ENCODE measurements at regions not wholly inside any gene's neighbourhood (a gene's known extent, or its start where the extent isn't known, plus 50 kb on each side); places are given as distances from the start of the nearest gene placed in this dataset.
A peak's percentile ranks its signal among the peaks of the same experiment; 100 is the strongest.

DNA sequence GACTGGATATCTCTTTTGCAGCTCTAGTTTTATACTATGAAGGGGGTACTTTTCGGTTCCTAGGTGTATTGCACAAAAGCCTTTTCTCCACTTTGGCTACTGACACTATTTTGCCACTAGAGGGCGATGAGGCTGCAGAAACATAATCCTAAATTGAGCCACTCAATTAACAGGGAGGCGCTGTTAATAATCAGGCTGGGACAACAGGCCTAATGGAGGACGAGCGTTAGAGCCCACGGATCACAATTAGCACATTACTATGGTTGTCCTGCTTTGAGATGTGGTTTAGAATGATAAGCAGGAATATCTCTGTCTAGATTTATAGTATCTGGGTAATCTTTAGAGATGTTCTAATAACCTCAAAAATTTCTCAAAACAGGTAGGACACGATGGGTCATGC, 62.2 kb upstream of the PMAIP1 start:
- intact Hi-C loops (cut with micrococcal nuclease): loop anchor here (1.0 to 5.0 kb wide), 4 partner anchors 62 to 157 kb away; partner anchors contain the start of gene PMAIP1
- WGBS (ENCODE audit: insufficient coverage): 40% methylated on average over 3 of the region's 7 CpGs
- H4K20me1 ChIP-seq (ENCODE audit: control insufficient read depth, insufficient read depth, low read length, poor library complexity, severe bottlenecking): no peaks in the 10 kb centered on the region
- H3K4me3 ChIP-seq (ENCODE audit: control extremely low read depth in 1 of 5, extremely low read depth in 1 of 5, insufficient read depth in 1 of 5, low read depth in 2 of 5, low read length in 4 of 5): no peak overlapping the region
- H3K79me2 ChIP-seq (ENCODE audit: control insufficient read depth, insufficient read depth, low read length): no peaks in the 10 kb centered on the region
- Mint-ChIP-seq H3K27ac (no peak overlapping the region), H3K9me3 (ENCODE audit: insufficient read depth) (no peaks in the 10 kb centered on the region), H3K27me3 (no peaks in the 10 kb centered on the region), H3K4me3 (no peak overlapping the region), H3K4me1 (peaks cover 24% of the 10 kb centered on the region)
- peak overlapping the region; percentile 37 for H2AFZ ChIP-seq (ENCODE audit: insufficient read depth, low read depth, low read length, poor library complexity, severe bottlenecking)
- TF ChIP-seq EZH2 (IDR thresholded peaks at IDR 0.05; ENCODE audit: borderline replicate concordance, insufficient read depth, low read depth, low read length, poor library complexity, severe bottlenecking): no peak
- TF ChIP-seq, protein P1, sequence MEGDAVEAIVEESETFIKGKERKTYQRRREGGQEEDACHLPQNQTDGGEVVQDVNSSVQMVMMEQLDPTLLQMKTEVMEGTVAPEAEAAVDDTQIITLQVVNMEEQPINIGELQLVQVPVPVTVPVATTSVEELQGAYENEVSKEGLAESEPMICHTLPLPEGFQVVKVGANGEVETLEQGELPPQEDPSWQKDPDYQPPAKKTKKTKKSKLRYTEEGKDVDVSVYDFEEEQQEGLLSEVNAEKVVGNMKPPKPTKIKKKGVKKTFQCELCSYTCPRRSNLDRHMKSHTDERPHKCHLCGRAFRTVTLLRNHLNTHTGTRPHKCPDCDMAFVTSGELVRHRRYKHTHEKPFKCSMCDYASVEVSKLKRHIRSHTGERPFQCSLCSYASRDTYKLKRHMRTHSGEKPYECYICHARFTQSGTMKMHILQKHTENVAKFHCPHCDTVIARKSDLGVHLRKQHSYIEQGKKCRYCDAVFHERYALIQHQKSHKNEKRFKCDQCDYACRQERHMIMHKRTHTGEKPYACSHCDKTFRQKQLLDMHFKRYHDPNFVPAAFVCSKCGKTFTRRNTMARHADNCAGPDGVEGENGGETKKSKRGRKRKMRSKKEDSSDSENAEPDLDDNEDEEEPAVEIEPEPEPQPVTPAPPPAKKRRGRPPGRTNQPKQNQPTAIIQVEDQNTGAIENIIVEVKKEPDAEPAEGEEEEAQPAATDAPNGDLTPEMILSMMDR (IDR thresholded peaks at IDR 0.05): peak; percentile 93
- POLR2A ChIA-PET: no interaction called here
- peak; percentile 72 for ATAC-seq (ENCODE audit: low read depth)
- peak overlapping the region; percentile 20 for H3K4me2 ChIP-seq (replicated peaks; ENCODE audit: low read depth, low read length, poor library complexity, severe bottlenecking)
- H3K27ac ChIP-seq (ENCODE audit: low read length in 2 of 2): no peak overlapping the region
- CTCF ChIA-PET: interaction anchor here (0.7 to 7.9 kb wide), 17 partner anchors 9 to 166 kb away, joined by 3 to 81 read pairs (median 5); partner anchors contain the start of gene PMAIP1
- H3K9ac ChIP-seq (ENCODE audit: low read length): no peak overlapping the region
- H3K36me3 ChIP-seq (replicated peaks in 1 of 2; ENCODE audit: control extremely low read depth in 1 of 2, control insufficient read depth in 1 of 2, extremely low read depth in 1 of 2, insufficient read depth in 2 of 2, low read length in 1 of 2): no peaks in the 10 kb centered on the region
- H3K27me3 ChIP-seq (replicated peaks in 1 of 4; ENCODE audit: control extremely low read depth in 1 of 4, control insufficient read depth in 3 of 4, insufficient read depth in 4 of 4, low read length in 3 of 4): no peaks in the 10 kb centered on the region
- peak; percentile 81 for DNase-seq
- H3K4me1 ChIP-seq (ENCODE audit: control insufficient read depth in 2 of 2, insufficient read depth in 2 of 2, low read length in 2 of 2): peaks cover 5 to 19% of the 10 kb centered on the region in 2 donors
- H3K9me3 ChIP-seq (ENCODE audit: control extremely low read depth in 1 of 3, control insufficient read depth in 2 of 3, insufficient read depth in 1 of 3, low read length in 2 of 3): no peaks in the 10 kb centered on the region

DNA sequence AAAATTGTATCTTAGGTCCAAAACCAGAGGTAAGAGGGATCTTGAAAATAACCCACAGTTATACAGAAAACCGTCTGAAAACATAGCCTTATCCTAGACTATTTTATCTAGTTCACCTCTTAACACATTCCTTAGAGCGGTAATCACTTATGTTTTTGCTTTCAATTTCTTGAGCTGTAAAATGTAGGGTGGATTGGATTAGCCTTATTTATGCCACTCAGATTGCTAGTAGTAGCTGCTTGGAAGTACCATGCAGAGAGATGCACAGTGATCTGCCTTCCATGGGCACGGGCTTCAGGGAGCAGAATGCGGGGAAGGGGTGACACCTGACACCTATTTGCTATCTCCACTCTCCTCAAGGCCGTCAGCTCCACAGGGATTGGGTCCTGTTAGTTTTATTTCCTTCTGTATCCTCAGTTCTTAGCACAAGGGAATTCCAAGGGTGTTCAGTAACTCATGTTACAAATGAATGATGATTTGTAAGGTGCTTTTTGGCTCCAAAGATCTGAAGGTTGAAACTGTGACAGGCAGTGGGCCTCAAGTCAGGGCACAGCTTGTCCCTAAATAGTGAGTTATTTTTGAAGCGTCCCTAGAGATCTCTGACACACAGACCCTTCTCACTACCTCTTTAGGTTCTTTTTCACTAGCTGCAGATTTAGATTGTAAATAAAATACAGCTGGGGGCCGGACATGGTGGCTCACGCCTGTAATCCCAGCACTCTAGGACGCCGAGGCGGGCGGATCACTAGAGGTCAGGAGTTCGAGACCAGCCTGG, 64.0 kb upstream of the PMAIP1 start:
- Histone ChIP-seq H3K9me3 (ENCODE audit: control extremely low read depth in 1 of 3, control insufficient read depth in 2 of 3, insufficient read depth in 1 of 3, low read length in 2 of 3) (no peaks in the 10 kb centered on the region), H3K9ac (ENCODE audit: low read length) (no peak overlapping the region), H3K27ac (ENCODE audit: low read length in 2 of 2) (peak overlapping the region in 1 of 2 donors; percentile 44), H3K27me3 (replicated peaks in 1 of 4; ENCODE audit: control extremely low read depth in 1 of 4, control insufficient read depth in 3 of 4, insufficient read depth in 4 of 4, low read length in 3 of 4) (no peaks in the 10 kb centered on the region), H3K36me3 (replicated peaks in 1 of 2; ENCODE audit: control extremely low read depth in 1 of 2, control insufficient read depth in 1 of 2, extremely low read depth in 1 of 2, insufficient read depth in 2 of 2, low read length in 1 of 2) (no peaks in the 10 kb centered on the region), H2AFZ (ENCODE audit: insufficient read depth, low read depth, low read length, poor library complexity, severe bottlenecking) (no peak overlapping the region), H3K4me2 (replicated peaks; ENCODE audit: low read depth, low read length, poor library complexity, severe bottlenecking) (no peak overlapping the region), H3K4me3 (ENCODE audit: control extremely low read depth in 1 of 5, extremely low read depth in 1 of 5, insufficient read depth in 1 of 5, low read depth in 2 of 5, low read length in 4 of 5) (no peak overlapping the region), H4K20me1 (ENCODE audit: control insufficient read depth, insufficient read depth, low read length, poor library complexity, severe bottlenecking) (no peaks in the 10 kb centered on the region), H3K79me2 (ENCODE audit: control insufficient read depth, insufficient read depth, low read length) (no peaks in the 10 kb centered on the region), H3K4me1 (ENCODE audit: control insufficient read depth in 2 of 2, insufficient read depth in 2 of 2, low read length in 2 of 2) (peaks cover 5 to 19% of the 10 kb centered on the region in 2 donors)
- Mint-ChIP-seq H3K27me3 (no peaks in the 10 kb centered on the region), H3K4me1 (peaks cover 24% of the 10 kb centered on the region), H3K4me3 (peak overlapping the region; percentile 18), H3K27ac (peak overlapping the region; percentile 80), H3K9me3 (ENCODE audit: insufficient read depth) (no peaks in the 10 kb centered on the region)
- POLR2A ChIA-PET: no interaction called here
- WGBS (ENCODE audit: insufficient coverage): 66% methylated on average over 8 of the region's 13 CpGs
- peak; percentile 60 for ATAC-seq (ENCODE audit: low read depth)
- TF ChIP-seq EZH2 (IDR thresholded peaks at IDR 0.05; ENCODE audit: borderline replicate concordance, insufficient read depth, low read depth, low read length, poor library complexity, severe bottlenecking): no peak
- TF ChIP-seq, protein P1 (IDR thresholded peaks at IDR 0.05): no peak
- intact Hi-C loops (cut with micrococcal nuclease): loop anchor here (5.0 kb wide), 1 partner anchor 127 kb away; no protein-coding TSS in a partner anchor
- peak; percentile 18 for DNase-seq
- CTCF ChIA-PET: interaction anchor here (0.9 to 7.9 kb wide), 15 partner anchors 9 to 713 kb away, joined by 3 to 81 read pairs (median 5); partner anchors contain the start of gene PMAIP1
